ENCODE measurements at regions not wholly inside any gene's neighbourhood (a gene's known extent, or its start where the extent isn't known, plus 50 kb on each side); places are given as distances from the start of the nearest gene placed in this dataset.
"Not testable (repeated sequence)": the region's sequence is repeated elsewhere in the genome, so short reads cannot be mapped to it uniquely, and the experiment has no call there.

DNA sequence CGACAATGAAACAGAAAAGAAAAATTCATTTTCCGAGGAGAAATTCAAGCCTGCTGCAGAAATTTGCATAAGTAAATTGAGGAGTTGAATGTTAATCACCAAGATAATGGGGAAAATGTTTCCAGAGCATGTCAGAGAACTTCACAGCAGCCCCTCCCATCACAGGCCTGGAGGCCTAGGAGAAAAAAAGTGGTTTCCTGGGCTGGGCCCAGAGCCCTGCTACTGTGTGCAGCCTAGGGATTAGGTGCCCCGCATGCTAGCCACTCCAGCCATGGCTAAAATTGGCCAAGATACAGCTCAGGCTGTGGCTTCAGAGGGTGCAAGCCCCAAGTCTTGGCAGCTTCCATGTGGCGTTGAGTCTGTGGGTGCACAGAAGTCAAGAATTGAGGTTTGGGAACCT lies 82.7 kb upstream of the EFNA5 start:
- DNase-seq (ENCODE audit: low spot score in 2 of 2) (no peak), ATAC-seq (no peak)
- Mint-ChIP-seq H3K9me3 (no peaks in the 10 kb centered on the region), H3K36me3 (no peaks in the 10 kb centered on the region), H3K4me1 (no peaks in the 10 kb centered on the region), H3K27ac (no peak overlapping the region), H3K4me3 (no peak overlapping the region)

- ATAC-seq (no peak), DNase-seq (ENCODE audit: low spot score in 2 of 2) (no peak)
- no peaks in the 10 kb centered on the region for H3K36me3 Mint-ChIP-seq
- H3K9me3 Mint-ChIP-seq, result no peaks in the 10 kb centered on the region
- no peak overlapping the region for H3K4me3 Mint-ChIP-seq
- H3K4me1 Mint-ChIP-seq, result no peaks in the 10 kb centered on the region
- H3K27ac Mint-ChIP-seq, result no peak overlapping the region
These were observed 73.9 kb upstream of the EFNA5 start for GRCh38 chr5:107744418-107745330.

- H3K9me3 Mint-ChIP-seq, result no peaks in the 10 kb centered on the region
- no peak overlapping the region for H3K27ac Mint-ChIP-seq
- DNase-seq (ENCODE audit: low spot score in 2 of 2) (no peak), ATAC-seq (no peak)
- no peaks in the 10 kb centered on the region for H3K36me3 Mint-ChIP-seq
- no peak overlapping the region for H3K4me3 Mint-ChIP-seq
- no peaks in the 10 kb centered on the region for H3K4me1 Mint-ChIP-seq
These were observed 72.8 kb upstream of the EFNA5 start for GRCh38 chr5:107743373-107744000.

GRCh38 chr5:107739661-107740060 lies 68.9 kb upstream of the EFNA5 start:
- H3K36me3 Mint-ChIP-seq, result no peaks in the 10 kb centered on the region
- DNase-seq (ENCODE audit: low spot score in 2 of 2), result no peak

GRCh38 chr5:107736638-107737037 lies 65.9 kb upstream of the EFNA5 start:
- H3K27ac Mint-ChIP-seq, result no peak overlapping the region
- no peak overlapping the region for H3K4me3 Mint-ChIP-seq
- DNase-seq (ENCODE audit: low spot score in 2 of 2) (no peak), ATAC-seq (no peak)
- H3K36me3 Mint-ChIP-seq, result no peaks in the 10 kb centered on the region
- H3K9me3 Mint-ChIP-seq, result no peaks in the 10 kb centered on the region
- no peaks in the 10 kb centered on the region for H3K4me1 Mint-ChIP-seq

More at GRCh38 chr5:107739661-107740060, 68.9 kb upstream of the EFNA5 start:
- ATAC-seq, result no peak
- Mint-ChIP-seq H3K27ac (no peak overlapping the region), H3K4me3 (no peak overlapping the region), H3K4me1 (no peaks in the 10 kb centered on the region), H3K9me3 (no peaks in the 10 kb centered on the region)

DNA sequence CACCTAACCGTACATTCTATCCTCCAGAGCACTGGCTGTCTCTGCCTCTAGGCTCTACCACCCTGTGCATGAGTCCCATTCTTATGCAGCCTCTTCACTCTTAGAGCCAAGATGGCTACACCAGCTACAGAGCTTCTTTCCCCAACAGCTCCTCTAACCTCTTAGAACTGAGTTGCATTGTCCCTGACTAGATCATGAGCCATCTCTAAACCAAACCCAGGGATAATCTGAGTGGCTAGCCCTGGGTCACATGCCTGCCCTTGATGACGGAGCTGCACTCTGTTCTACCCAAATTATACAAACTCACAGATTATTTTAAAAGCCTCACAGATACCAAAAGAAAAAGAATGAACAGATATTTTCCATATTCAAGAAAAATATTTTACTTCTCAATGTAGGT lies 65.4 kb upstream of the EFNA5 start:
- DNase-seq (ENCODE audit: low spot score in 2 of 2); H3K9me3 Mint-ChIP-seq; H3K4me1 Mint-ChIP-seq; H3K27ac Mint-ChIP-seq; H3K4me3 Mint-ChIP-seq; H3K36me3 Mint-ChIP-seq: not testable (repeated sequence)
- peak; percentile 32 for ATAC-seq

DNA sequence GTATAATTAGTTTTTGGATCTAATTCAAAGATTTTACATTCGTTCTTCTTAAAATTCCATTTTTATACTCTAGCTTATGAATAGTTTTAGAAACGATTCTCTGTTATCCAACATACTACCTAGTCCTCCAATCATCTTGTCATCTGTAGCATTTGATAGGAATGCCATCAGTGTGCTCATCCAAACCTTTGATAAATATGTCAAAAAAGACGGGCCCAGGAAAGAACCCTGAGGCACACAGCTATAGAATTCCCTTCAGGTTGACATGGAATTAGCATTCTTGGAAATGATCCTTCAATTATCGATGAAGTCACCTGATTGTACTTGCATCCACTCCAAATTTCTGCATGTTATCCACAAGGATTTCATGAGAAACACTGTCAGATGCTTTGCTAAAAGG lies 64.8 kb upstream of the EFNA5 start:
- Mint-ChIP-seq H3K36me3 (no peaks in the 10 kb centered on the region), H3K27ac (no peak overlapping the region), H3K9me3 (no peaks in the 10 kb centered on the region), H3K4me1 (no peaks in the 10 kb centered on the region), H3K4me3 (no peak overlapping the region)
- DNase-seq (ENCODE audit: low spot score in 2 of 2) (no peak), ATAC-seq (no peak)

DNA sequence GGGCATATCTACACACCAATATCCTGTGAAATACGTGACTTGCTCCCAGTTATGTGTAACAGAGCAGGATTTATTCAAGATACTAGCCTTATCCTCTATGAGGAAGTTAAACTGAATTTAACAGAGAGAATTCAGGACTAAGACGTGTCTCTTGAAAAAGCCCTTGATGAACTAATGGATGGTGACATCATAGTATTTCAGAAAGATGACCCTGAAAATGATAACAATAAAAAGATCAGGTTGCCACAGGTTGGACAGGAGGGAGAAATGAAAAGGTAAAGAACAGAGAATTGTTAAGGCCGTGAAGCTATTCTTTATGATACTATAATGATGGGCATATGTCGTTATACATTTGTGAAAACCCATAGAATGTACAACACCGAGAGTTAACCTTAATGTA lies 56.2 kb upstream of the EFNA5 start:
- Mint-ChIP-seq H3K36me3 (no peaks in the 10 kb centered on the region), H3K4me3 (no peak overlapping the region), H3K4me1 (no peaks in the 10 kb centered on the region), H3K9me3 (peaks cover 13% of the 10 kb centered on the region), H3K27ac (no peak overlapping the region)
- ATAC-seq, result no peak
- DNase-seq (ENCODE audit: low spot score in 2 of 2), result no peak

DNA sequence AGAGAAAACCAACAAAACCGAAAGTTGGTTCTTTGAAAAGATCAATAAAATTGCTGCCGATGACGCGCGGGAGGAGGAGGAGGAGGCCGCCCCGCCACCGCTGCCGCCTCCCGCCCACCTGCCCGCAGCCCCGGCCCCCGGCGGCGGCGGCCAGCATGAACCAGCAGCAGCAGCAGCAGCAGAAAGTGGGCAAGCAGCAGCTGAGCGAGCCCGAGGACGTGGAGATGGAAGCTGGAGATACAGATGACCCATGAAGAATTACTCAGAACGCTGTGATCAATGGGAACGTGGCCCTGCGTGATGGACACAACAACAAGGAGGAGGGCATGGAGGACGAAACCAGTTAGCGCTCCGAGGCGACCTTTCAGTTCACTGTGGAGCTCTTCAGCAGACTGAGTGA lies 53.9 kb upstream of the EFNA5 start:
- H3K9me3 Mint-ChIP-seq, result peaks cover 24% of the 10 kb centered on the region
- ATAC-seq, result no peak
- no peaks in the 10 kb centered on the region for H3K36me3 Mint-ChIP-seq
- no peaks in the 10 kb centered on the region for H3K4me1 Mint-ChIP-seq
- H3K27ac Mint-ChIP-seq, result no peak overlapping the region
- no peak for DNase-seq (ENCODE audit: low spot score in 2 of 2)
- no peak overlapping the region for H3K4me3 Mint-ChIP-seq

DNA sequence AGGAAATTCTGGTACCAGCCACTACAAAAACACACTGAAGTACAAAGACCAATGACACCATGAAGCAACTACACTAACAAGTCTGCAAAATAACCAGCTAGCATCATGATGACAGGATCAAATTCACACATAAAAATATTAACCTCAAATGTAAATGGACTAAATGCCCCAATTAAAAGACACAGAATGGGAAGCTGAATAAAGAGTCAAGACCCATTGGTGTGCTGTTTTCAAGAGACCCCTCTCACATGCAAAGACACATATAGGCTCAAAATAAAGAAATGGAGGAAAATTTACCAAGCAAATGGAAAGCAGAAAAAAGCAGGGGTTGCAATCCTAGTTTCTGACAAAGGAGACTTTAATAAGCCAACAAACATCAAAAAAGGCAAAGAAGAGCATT lies 50.5 kb upstream of the EFNA5 start:
- H3K4me1 Mint-ChIP-seq; ATAC-seq; DNase-seq (ENCODE audit: low spot score in 2 of 2); H3K4me3 Mint-ChIP-seq; H3K27ac Mint-ChIP-seq; H3K36me3 Mint-ChIP-seq: not testable (repeated sequence)
- H3K9me3 Mint-ChIP-seq, result peaks cover 24% of the 10 kb centered on the region
